ENCODE measurements at regions not wholly inside any gene's neighbourhood (a gene's known extent, or its start where the extent isn't known, plus 50 kb on each side); places are given as distances from the start of the nearest gene placed in this dataset.

GRCh38 chr10:125417605-125418004 lies 257.2 kb upstream of the CTBP2 start:
- peaks cover 1% of the 10 kb centered on the region for H3K4me1 Mint-ChIP-seq (ENCODE audit: low read depth)
- no peak overlapping the region for H3K4me3 Mint-ChIP-seq (ENCODE audit: low read depth)
- H3K36me3 Mint-ChIP-seq (ENCODE audit: insufficient read depth), result no peaks in the 10 kb centered on the region
- no peak overlapping the region for H3K27ac Mint-ChIP-seq
- no peak for DNase-seq (ENCODE audit: low spot score, unreplicated experiment)
- H3K9me3 Mint-ChIP-seq (ENCODE audit: low read depth), result no peaks in the 10 kb centered on the region
- TF ChIP-seq, protein P1, sequence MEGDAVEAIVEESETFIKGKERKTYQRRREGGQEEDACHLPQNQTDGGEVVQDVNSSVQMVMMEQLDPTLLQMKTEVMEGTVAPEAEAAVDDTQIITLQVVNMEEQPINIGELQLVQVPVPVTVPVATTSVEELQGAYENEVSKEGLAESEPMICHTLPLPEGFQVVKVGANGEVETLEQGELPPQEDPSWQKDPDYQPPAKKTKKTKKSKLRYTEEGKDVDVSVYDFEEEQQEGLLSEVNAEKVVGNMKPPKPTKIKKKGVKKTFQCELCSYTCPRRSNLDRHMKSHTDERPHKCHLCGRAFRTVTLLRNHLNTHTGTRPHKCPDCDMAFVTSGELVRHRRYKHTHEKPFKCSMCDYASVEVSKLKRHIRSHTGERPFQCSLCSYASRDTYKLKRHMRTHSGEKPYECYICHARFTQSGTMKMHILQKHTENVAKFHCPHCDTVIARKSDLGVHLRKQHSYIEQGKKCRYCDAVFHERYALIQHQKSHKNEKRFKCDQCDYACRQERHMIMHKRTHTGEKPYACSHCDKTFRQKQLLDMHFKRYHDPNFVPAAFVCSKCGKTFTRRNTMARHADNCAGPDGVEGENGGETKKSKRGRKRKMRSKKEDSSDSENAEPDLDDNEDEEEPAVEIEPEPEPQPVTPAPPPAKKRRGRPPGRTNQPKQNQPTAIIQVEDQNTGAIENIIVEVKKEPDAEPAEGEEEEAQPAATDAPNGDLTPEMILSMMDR (IDR thresholded peaks at IDR 0.05; ENCODE audit: unreplicated experiment), result no peak
- peaks cover 12% of the 10 kb centered on the region for H3K27me3 Mint-ChIP-seq

DNA sequence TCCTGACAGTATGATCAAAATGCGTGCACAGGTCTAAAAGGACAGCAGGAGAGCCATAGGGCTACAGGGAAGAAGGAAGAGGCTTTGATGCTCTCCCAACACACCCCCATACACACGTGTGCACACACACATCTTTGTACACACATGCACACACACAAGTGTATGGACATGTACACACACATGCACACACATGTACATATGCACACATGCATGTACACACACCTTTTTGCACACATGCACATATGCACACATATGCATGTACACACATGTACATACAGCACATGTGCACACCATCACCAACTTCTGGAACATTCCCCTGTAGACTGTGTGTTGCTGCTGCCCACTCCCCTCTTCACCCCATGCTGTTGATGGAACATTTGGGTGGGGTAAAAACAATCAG lies 255.6 kb upstream of the CTBP2 start:
- Mint-ChIP-seq H3K27ac (no peak overlapping the region), H3K9me3 (ENCODE audit: low read depth) (no peaks in the 10 kb centered on the region), H3K4me1 (ENCODE audit: low read depth) (peaks cover 1% of the 10 kb centered on the region), H3K36me3 (ENCODE audit: insufficient read depth) (no peaks in the 10 kb centered on the region), H3K4me3 (ENCODE audit: low read depth) (no peak overlapping the region), H3K27me3 (peaks cover 10% of the 10 kb centered on the region)
- TF ChIP-seq, protein P1 (IDR thresholded peaks at IDR 0.05; ENCODE audit: unreplicated experiment), result no peak
- DNase-seq (ENCODE audit: low spot score, unreplicated experiment), result no peak

GRCh38 chr10:125415006-125415633 lies 254.8 kb upstream of the CTBP2 start:
- no peak overlapping the region for H3K4me3 Mint-ChIP-seq (ENCODE audit: low read depth)
- peaks cover 1% of the 10 kb centered on the region for H3K4me1 Mint-ChIP-seq (ENCODE audit: low read depth)
- no peaks in the 10 kb centered on the region for H3K9me3 Mint-ChIP-seq (ENCODE audit: low read depth)
- TF ChIP-seq, protein P1 (IDR thresholded peaks at IDR 0.05; ENCODE audit: unreplicated experiment), result no peak
- no peaks in the 10 kb centered on the region for H3K36me3 Mint-ChIP-seq (ENCODE audit: insufficient read depth)
- peaks cover 10% of the 10 kb centered on the region for H3K27me3 Mint-ChIP-seq
- DNase-seq (ENCODE audit: low spot score, unreplicated experiment), result no peak
- H3K27ac Mint-ChIP-seq, result no peak overlapping the region

- Mint-ChIP-seq H3K4me1 (ENCODE audit: low read depth) (peaks cover 2% of the 10 kb centered on the region), H3K4me3 (ENCODE audit: low read depth) (no peak overlapping the region), H3K36me3 (ENCODE audit: insufficient read depth) (no peaks in the 10 kb centered on the region), H3K27me3 (peaks cover 12% of the 10 kb centered on the region), H3K9me3 (ENCODE audit: low read depth) (no peaks in the 10 kb centered on the region), H3K27ac (no peak overlapping the region)
- TF ChIP-seq, protein P1 (IDR thresholded peaks at IDR 0.05; ENCODE audit: unreplicated experiment), result no peak
- no peak for DNase-seq (ENCODE audit: low spot score, unreplicated experiment)
Measured at GRCh38 chr10:125411724-125412123, 251.4 kb upstream of the CTBP2 start.

- peaks cover 6% of the 10 kb centered on the region for H3K27me3 Mint-ChIP-seq
- no peak overlapping the region for H3K4me3 Mint-ChIP-seq (ENCODE audit: low read depth)
- TF ChIP-seq, protein P1 (IDR thresholded peaks at IDR 0.05; ENCODE audit: unreplicated experiment), result no peak
- H3K36me3 Mint-ChIP-seq (ENCODE audit: insufficient read depth), result no peaks in the 10 kb centered on the region
- no peak for DNase-seq (ENCODE audit: low spot score, unreplicated experiment)
- no peaks in the 10 kb centered on the region for H3K9me3 Mint-ChIP-seq (ENCODE audit: low read depth)
- H3K4me1 Mint-ChIP-seq (ENCODE audit: low read depth), result peaks cover 1% of the 10 kb centered on the region
- no peak overlapping the region for H3K27ac Mint-ChIP-seq
Measured at GRCh38 chr10:125409756-125410155, 249.4 kb upstream of the CTBP2 start.

Measured in progenitor cell of endocrine pancreas (in vitro differentiated cells).